ENCODE measurements at regions not wholly inside any gene's neighbourhood (a gene's known extent, or its start where the extent isn't known, plus 50 kb on each side); places are given as distances from the start of the nearest gene placed in this dataset.

- no peak overlapping the region for H3K4me3 ChIP-seq (ENCODE audit: low read depth in 1 of 5, low read length in 5 of 5)
Observed at GRCh38 chr1:8176279-8176678, 141.6 kb upstream of the SLC45A1 start.

GRCh38 chr1:8174807-8175206 lies 143.1 kb upstream of the SLC45A1 start:
- Histone ChIP-seq H3K36me3 (ENCODE audit: control insufficient read depth in 5 of 5, insufficient read depth in 5 of 5, low read length in 5 of 5) (no peaks in the 10 kb centered on the region), H3K4me1 (ENCODE audit: control insufficient read depth in 5 of 5, insufficient read depth in 5 of 5, low read length in 5 of 5) (peaks cover 2 to 14% (median 13%) of the 10 kb centered on the region in 5 donors), H3K9ac (ENCODE audit: low read length in 5 of 5) (no peak overlapping the region), H3K27ac (ENCODE audit: low read depth, low read length) (no peak overlapping the region), H3K4me3 (ENCODE audit: low read depth in 1 of 5, low read length in 5 of 5) (no peak overlapping the region), H3K27me3 (ENCODE audit: control insufficient read depth in 5 of 5, insufficient read depth in 4 of 5, low read length in 5 of 5) (no peaks in the 10 kb centered on the region), H3K9me3 (ENCODE audit: control insufficient read depth in 5 of 5, low read length in 5 of 5) (peaks cover 8 to 14% (median 13%) of the 10 kb centered on the region in 5 donors)

More at GRCh38 chr1:8176279-8176678, 141.6 kb upstream of the SLC45A1 start:
- Histone ChIP-seq H3K9me3 (ENCODE audit: control insufficient read depth in 5 of 5, low read length in 5 of 5) (peaks cover 8 to 15% (median 13%) of the 10 kb centered on the region in 5 donors), H3K9ac (ENCODE audit: low read length in 5 of 5) (no peak overlapping the region), H3K4me1 (ENCODE audit: control insufficient read depth in 5 of 5, insufficient read depth in 5 of 5, low read length in 5 of 5) (peaks cover 0 to 9% (median 6%) of the 10 kb centered on the region in 5 donors), H3K27ac (ENCODE audit: low read depth, low read length) (no peak overlapping the region), H3K27me3 (ENCODE audit: control insufficient read depth in 5 of 5, insufficient read depth in 4 of 5, low read length in 5 of 5) (no peaks in the 10 kb centered on the region), H3K36me3 (ENCODE audit: control insufficient read depth in 5 of 5, insufficient read depth in 5 of 5, low read length in 5 of 5) (no peaks in the 10 kb centered on the region)

DNA sequence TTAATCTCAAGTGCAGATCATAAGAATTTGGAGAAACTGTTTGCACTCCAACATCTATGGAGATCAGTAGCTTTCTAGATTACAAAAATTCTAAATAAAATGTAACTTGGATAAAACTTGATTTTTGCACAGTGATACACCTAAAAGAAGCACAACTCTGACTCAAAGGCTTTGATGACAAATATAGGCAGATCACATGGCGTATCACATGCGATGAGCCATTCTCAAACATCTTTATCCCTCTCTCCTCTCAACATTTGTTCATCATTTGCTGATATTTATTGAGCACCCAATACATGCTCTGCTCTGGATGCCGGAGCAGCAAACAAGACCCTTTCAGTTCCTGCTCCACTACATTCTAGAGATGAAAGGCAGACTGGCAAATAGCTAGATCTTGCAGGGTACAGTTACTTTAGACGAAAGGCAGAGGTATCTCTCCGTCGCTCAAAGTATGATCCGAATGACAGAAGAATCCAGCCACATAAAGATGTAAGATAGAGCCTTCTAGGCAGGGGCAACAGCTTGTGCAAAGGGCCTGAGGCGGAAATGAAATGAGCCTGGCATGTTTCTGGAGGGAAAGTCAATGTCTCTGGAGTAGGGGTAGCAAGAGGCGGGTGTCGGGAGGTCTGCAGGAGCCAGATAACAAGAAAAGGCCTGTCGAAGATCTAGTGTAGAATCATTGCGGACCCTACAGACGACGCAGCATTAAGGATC lies 145.8 kb upstream of the ERRFI1 start:
- Histone ChIP-seq H3K36me3 (ENCODE audit: control insufficient read depth in 5 of 5, insufficient read depth in 5 of 5, low read length in 5 of 5) (no peaks in the 10 kb centered on the region), H3K27me3 (ENCODE audit: control insufficient read depth in 5 of 5, insufficient read depth in 4 of 5, low read length in 5 of 5) (no peaks in the 10 kb centered on the region), H3K4me1 (ENCODE audit: control insufficient read depth in 5 of 5, insufficient read depth in 5 of 5, low read length in 5 of 5) (peaks cover 4 to 23% (median 21%) of the 10 kb centered on the region in 5 donors), H3K4me3 (ENCODE audit: low read depth in 1 of 5, low read length in 5 of 5) (no peak overlapping the region), H3K9ac (ENCODE audit: low read length in 5 of 5) (no peak overlapping the region), H3K9me3 (ENCODE audit: control insufficient read depth in 5 of 5, low read length in 5 of 5) (no peaks in the 10 kb centered on the region), H3K27ac (ENCODE audit: low read depth, low read length) (no peak overlapping the region)

DNA sequence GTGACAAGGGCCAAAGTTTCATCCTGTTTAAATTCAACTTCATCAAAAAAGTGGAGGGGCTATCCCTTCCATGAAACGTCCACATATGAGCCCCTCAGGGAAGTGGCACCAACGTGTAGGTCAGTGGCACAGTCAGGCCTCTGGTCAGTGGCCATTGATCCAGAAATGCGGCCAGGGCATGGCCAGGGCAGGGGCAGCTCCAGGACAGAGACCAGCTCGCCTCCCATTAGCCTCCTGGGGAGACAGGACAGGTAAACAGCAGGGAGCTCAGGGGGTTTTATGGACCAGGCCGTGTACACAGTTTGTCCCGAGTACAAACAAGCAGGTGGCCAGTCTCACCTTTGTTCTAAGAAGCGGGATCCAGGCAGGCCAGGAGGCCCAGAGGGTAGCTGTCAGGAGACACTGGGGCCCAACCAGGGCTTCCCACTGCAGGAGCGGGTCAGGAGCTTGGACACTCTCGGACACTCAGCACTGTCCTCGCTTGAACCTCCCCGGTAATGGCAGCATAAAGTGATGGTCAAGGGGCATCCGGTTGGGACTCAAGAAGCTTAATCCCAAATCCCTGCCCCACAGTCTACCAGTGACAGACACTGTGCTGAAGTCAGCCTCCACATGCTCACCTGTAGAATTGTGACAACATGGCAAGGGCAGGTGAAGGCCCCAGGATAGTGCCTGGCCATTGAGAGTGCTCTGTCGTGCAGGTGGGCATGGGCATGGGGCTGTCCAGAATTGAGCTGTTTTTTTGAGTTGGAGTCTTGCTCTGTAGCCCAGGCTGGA lies 144.1 kb upstream of the ERRFI1 start:
- Histone ChIP-seq H3K4me1 (ENCODE audit: control insufficient read depth in 5 of 5, insufficient read depth in 5 of 5, low read length in 5 of 5) (peaks cover 4 to 34% (median 29%) of the 10 kb centered on the region in 5 donors), H3K9ac (ENCODE audit: low read length in 5 of 5) (no peak overlapping the region), H3K27ac (ENCODE audit: low read depth, low read length) (no peak overlapping the region), H3K9me3 (ENCODE audit: control insufficient read depth in 5 of 5, low read length in 5 of 5) (no peaks in the 10 kb centered on the region), H3K36me3 (ENCODE audit: control insufficient read depth in 5 of 5, insufficient read depth in 5 of 5, low read length in 5 of 5) (no peaks in the 10 kb centered on the region), H3K27me3 (ENCODE audit: control insufficient read depth in 5 of 5, insufficient read depth in 4 of 5, low read length in 5 of 5) (no peaks in the 10 kb centered on the region), H3K4me3 (ENCODE audit: low read depth in 1 of 5, low read length in 5 of 5) (no peak overlapping the region)

GRCh38 chr1:8169364-8170058 lies 143.4 kb upstream of the ERRFI1 start:
- no peak overlapping the region for H3K9ac ChIP-seq (ENCODE audit: low read length in 5 of 5)
- no peaks in the 10 kb centered on the region for H3K9me3 ChIP-seq (ENCODE audit: control insufficient read depth in 5 of 5, low read length in 5 of 5)
- H3K27ac ChIP-seq (ENCODE audit: low read depth, low read length), result no peak overlapping the region
- no peaks in the 10 kb centered on the region for H3K27me3 ChIP-seq (ENCODE audit: control insufficient read depth in 5 of 5, insufficient read depth in 4 of 5, low read length in 5 of 5)
- H3K36me3 ChIP-seq (ENCODE audit: control insufficient read depth in 5 of 5, insufficient read depth in 5 of 5, low read length in 5 of 5), result no peaks in the 10 kb centered on the region
- no peak overlapping the region for H3K4me3 ChIP-seq (ENCODE audit: low read depth in 1 of 5, low read length in 5 of 5)
- peaks cover 4 to 31% (median 28%) of the 10 kb centered on the region in 5 donors for H3K4me1 ChIP-seq (ENCODE audit: control insufficient read depth in 5 of 5, insufficient read depth in 5 of 5, low read length in 5 of 5)

DNA sequence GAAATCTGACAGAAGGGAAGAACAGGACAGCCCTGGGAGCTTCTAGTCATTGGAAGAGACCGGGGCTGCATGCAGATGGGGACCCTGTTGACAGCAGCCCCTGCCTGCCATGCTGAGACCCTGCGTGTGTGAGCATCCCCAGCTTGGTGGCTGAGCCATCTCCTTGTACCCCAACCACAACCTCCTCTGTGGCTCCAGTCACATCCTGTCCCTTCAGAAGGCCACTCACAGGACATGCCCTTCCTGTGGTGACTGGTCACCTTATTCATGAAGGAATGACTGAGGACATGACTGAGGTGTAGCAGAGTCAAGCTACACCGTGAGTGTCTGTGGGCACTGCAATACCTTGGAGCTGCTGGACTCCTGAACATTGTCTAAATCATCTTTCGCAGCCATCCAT lies 141.8 kb upstream of the ERRFI1 start:
- Histone ChIP-seq H3K36me3 (ENCODE audit: control insufficient read depth in 5 of 5, insufficient read depth in 5 of 5, low read length in 5 of 5) (no peaks in the 10 kb centered on the region), H3K27ac (ENCODE audit: low read depth, low read length) (no peak overlapping the region), H3K4me1 (ENCODE audit: control insufficient read depth in 5 of 5, insufficient read depth in 5 of 5, low read length in 5 of 5) (peaks cover 4 to 25% (median 24%) of the 10 kb centered on the region in 5 donors), H3K9ac (ENCODE audit: low read length in 5 of 5) (no peak overlapping the region), H3K4me3 (ENCODE audit: low read depth in 1 of 5, low read length in 5 of 5) (no peak overlapping the region), H3K9me3 (ENCODE audit: control insufficient read depth in 5 of 5, low read length in 5 of 5) (no peaks in the 10 kb centered on the region), H3K27me3 (ENCODE audit: control insufficient read depth in 5 of 5, insufficient read depth in 4 of 5, low read length in 5 of 5) (no peaks in the 10 kb centered on the region)

GRCh38 chr1:8166406-8166805 lies 140.3 kb upstream of the ERRFI1 start:
- H3K9ac ChIP-seq (ENCODE audit: low read length in 5 of 5), result no peak overlapping the region
- H3K9me3 ChIP-seq (ENCODE audit: control insufficient read depth in 5 of 5, low read length in 5 of 5), result no peaks in the 10 kb centered on the region
- H3K4me1 ChIP-seq (ENCODE audit: control insufficient read depth in 5 of 5, insufficient read depth in 5 of 5, low read length in 5 of 5), result peaks cover 4 to 25% (median 24%) of the 10 kb centered on the region in 5 donors
- peak overlapping the region; percentile 15 for H3K27ac ChIP-seq (ENCODE audit: low read depth, low read length)
- no peaks in the 10 kb centered on the region for H3K27me3 ChIP-seq (ENCODE audit: control insufficient read depth in 5 of 5, insufficient read depth in 4 of 5, low read length in 5 of 5)
- H3K36me3 ChIP-seq (ENCODE audit: control insufficient read depth in 5 of 5, insufficient read depth in 5 of 5, low read length in 5 of 5), result no peaks in the 10 kb centered on the region
- H3K4me3 ChIP-seq (ENCODE audit: low read depth in 1 of 5, low read length in 5 of 5), result no peak overlapping the region

DNA sequence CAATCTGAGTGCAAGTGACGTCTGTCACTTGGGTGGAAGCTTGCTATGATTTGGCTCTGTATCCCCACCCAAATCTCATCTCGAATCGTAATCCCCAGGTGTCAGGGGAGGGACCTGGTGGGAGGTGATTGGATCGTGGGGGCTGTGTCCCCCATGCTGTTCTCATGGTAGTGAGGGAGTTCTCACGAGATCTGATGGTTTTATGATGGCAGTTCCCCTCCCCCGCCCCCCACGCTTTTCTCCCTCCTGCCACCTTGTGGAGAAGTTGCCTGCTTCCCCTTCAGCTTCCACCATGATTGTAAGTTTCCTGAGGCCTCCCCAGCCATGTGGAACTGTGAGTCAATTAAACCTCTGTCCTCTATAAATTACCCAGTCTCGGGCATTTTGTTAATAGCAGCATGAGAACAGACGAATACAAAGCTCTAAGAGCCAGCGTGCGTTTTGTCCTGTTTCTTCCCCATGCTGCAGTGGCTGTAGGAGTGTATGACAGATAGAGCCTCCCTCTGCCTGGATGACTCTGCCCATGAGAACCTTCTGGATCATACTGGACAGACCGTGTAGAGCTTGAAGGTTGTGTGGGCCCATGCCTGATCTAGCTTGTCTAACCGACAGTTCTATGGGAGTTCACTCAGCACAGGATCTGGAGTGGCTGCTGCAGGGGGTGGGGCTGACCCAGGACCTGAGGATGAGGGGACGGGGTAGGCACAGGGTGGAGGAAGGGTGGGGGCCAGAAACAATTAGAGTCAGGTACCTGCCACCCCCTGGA lies 139.7 kb upstream of the ERRFI1 start:
- peak overlapping the region; percentile 15 for H3K27ac ChIP-seq (ENCODE audit: low read depth, low read length)

GRCh38 chr1:8164670-8165069 lies 138.6 kb upstream of the ERRFI1 start:
- peaks cover 1 to 18% (median 16%) of the 10 kb centered on the region in 5 donors for H3K4me1 ChIP-seq (ENCODE audit: control insufficient read depth in 5 of 5, insufficient read depth in 5 of 5, low read length in 5 of 5)
- H3K36me3 ChIP-seq (ENCODE audit: control insufficient read depth in 5 of 5, insufficient read depth in 5 of 5, low read length in 5 of 5), result no peaks in the 10 kb centered on the region
- no peaks in the 10 kb centered on the region for H3K9me3 ChIP-seq (ENCODE audit: control insufficient read depth in 5 of 5, low read length in 5 of 5)
- H3K27me3 ChIP-seq (ENCODE audit: control insufficient read depth in 5 of 5, insufficient read depth in 4 of 5, low read length in 5 of 5), result no peaks in the 10 kb centered on the region
- H3K4me3 ChIP-seq (ENCODE audit: low read depth in 1 of 5, low read length in 5 of 5), result no peak overlapping the region
- no peak overlapping the region for H3K9ac ChIP-seq (ENCODE audit: low read length in 5 of 5)
- no peak overlapping the region for H3K27ac ChIP-seq (ENCODE audit: low read depth, low read length)

More for the DNA sequence above, 139.7 kb upstream of the ERRFI1 start:
- Histone ChIP-seq H3K4me1 (ENCODE audit: control insufficient read depth in 5 of 5, insufficient read depth in 5 of 5, low read length in 5 of 5) (peaks cover 4 to 25% (median 24%) of the 10 kb centered on the region in 5 donors), H3K27me3 (ENCODE audit: control insufficient read depth in 5 of 5, insufficient read depth in 4 of 5, low read length in 5 of 5) (no peaks in the 10 kb centered on the region), H3K36me3 (ENCODE audit: control insufficient read depth in 5 of 5, insufficient read depth in 5 of 5, low read length in 5 of 5) (no peaks in the 10 kb centered on the region), H3K9ac (ENCODE audit: low read length in 5 of 5) (no peak overlapping the region), H3K9me3 (ENCODE audit: control insufficient read depth in 5 of 5, low read length in 5 of 5) (no peaks in the 10 kb centered on the region), H3K4me3 (ENCODE audit: low read depth in 1 of 5, low read length in 5 of 5) (no peak overlapping the region)
